ENCODE measurements at regions not wholly inside any gene's neighbourhood (a gene's known extent, or its start where the extent isn't known, plus 50 kb on each side); places are given as distances from the start of the nearest gene placed in this dataset.

- TF ChIP-seq FOXJ3 (CRISPR knock-in tag; IDR thresholded peaks at IDR 0.05) (no peak), GABPA (IDR thresholded peaks at IDR 0.05; ENCODE audit: low read depth) (no peak), CTCF (IDR thresholded peaks at IDR 0.05) (no peak), YY1 (IDR thresholded peaks at IDR 0.05; ENCODE audit: low read depth) (no peak), GATA2 (CRISPR knock-in tag; IDR thresholded peaks at IDR 0.05) (no peak), POLR2AphosphoS5 (IDR thresholded peaks at IDR 0.05; ENCODE audit: low read depth, low read length) (no peak), RCOR1 (IDR thresholded peaks at IDR 0.05; ENCODE audit: low read length) (no peak)
Observed at GRCh38 chr20:51196991-51197651, 174.2 kb upstream of the KCNG1 start.

Data from SK-N-SH (cell line).